Coronary artery (tissue), 2 donors: ENCODE measurements at regions not wholly inside any gene's neighbourhood (a gene's known extent, or its start where the extent isn't known, plus 50 kb on each side); places are given as distances from the start of the nearest gene placed in this dataset.
A peak's percentile ranks its signal among the peaks of the same experiment; 100 is the strongest.

Experiments
- DNase-seq: peaks from one replicate; pipeline ENCODE4 v3.0.0-alpha.2; 2017; ENCODE audit warnings: low spot score
- H3K27ac ChIP-seq, 2 donors: fragments of 200-600 bp; sonication (generic); one replicate each; pipeline ENCODE4 v1.5.1; 2016 to 2019
- H3K4me3 ChIP-seq: fragments of 200-600 bp; sonication (generic); 2 replicates; pipeline ENCODE4 v1.5.1; 2016; ENCODE audit warnings: mild to moderate bottlenecking, moderate library complexity
- CTCF ChIP-seq: fragments of 200-600 bp; sonication (generic); IDR thresholded peaks from one replicate; pipeline ENCODE4 v1.5.1; 2019; ENCODE audit warnings: antibody characterized with exemption

DNA sequence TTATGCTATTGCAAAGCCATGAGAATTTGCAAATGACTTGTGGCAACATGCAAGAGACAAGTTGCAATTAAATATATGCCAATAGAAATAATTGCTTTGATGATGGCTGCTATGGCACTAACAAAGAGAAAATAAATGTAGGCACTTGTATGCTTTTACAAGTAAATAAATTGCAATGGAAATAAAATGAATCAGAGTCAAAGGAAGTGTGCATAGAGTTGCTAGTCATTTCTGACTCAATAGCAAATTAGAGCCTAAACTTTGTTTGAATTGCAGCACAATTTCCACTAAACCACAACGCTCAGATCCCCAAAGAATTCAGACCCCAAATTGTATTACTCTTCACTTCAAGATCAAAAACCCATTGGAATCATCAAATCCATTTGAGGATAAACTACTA, 792.1 kb upstream of the ARGLU1 start:
- no peak for DNase-seq
- Histone ChIP-seq H3K4me3 (no peak overlapping the region), H3K27ac (no peak overlapping the region)
- TF ChIP-seq CTCF = no peak

DNA sequence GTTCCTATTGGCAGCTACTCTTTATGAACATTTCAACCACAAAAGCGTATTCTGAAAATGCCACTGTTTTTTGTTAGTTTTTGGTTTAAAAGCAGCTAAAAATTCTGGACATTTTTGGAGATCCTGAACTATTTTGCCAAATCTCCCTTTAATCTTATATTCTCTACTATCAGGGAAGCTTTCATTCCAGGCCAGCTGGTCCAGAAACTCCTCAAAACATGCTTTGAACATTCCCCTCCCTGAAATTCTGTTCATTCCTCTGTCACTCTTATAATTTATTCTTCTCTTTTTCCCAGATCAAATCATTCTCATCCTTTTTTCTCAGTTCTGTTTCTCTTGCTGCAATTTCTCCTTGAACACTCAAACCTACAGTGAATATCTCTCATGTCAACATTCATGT, 790.9 kb upstream of the ARGLU1 start:
- no peak for DNase-seq
- H3K27ac ChIP-seq = no peak overlapping the region
- TF ChIP-seq CTCF = no peak
- no peak overlapping the region for H3K4me3 ChIP-seq

DNA sequence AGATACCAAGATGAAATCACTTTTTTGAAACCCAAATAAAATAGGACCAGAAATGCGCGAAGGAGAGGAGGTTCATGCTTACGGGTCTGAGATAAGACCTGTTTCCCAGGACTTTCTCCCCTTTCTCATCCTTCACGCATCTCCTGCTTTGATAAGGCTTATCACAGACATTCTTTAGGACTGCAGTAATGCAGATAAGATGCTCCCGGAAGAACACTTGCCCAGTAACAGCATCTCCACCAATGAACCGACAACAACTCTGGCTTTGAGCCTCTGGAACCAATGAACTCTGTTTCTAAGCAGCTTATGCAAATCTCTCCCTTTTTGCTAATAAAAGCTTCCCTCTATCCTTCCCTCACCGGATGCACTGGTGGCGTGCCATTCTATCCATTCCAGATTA, 783.4 kb upstream of the ARGLU1 start:
- no peak for DNase-seq
- Histone ChIP-seq H3K27ac (no peak overlapping the region), H3K4me3 (peak overlapping the region; percentile 35)
- no peak for TF ChIP-seq CTCF

GRCh38 chr13:107348925-107349324, 781.0 kb upstream of the ARGLU1 start:
- no peak for DNase-seq
- Histone ChIP-seq H3K4me3 (no peak overlapping the region), H3K27ac (no peak overlapping the region)
- TF ChIP-seq CTCF = no peak

- TF ChIP-seq CTCF = no peak
- Histone ChIP-seq H3K27ac (no peak overlapping the region), H3K4me3 (no peak overlapping the region)
- DNase-seq = no peak
Measured at GRCh38 chr13:107348471-107348870, 780.5 kb upstream of the ARGLU1 start.

GRCh38 chr13:107347641-107348369, 779.9 kb upstream of the ARGLU1 start:
- no peak for DNase-seq
- TF ChIP-seq CTCF = no peak

GRCh38 chr13:107342747-107343146, 774.8 kb upstream of the ARGLU1 start:
- no peak for TF ChIP-seq CTCF
- Histone ChIP-seq H3K27ac (no peak overlapping the region), H3K4me3 (no peak overlapping the region)
- DNase-seq = no peak

More at GRCh38 chr13:107347641-107348369, 779.9 kb upstream of the ARGLU1 start:
- H3K4me3 ChIP-seq = no peak overlapping the region
- H3K27ac ChIP-seq = no peak overlapping the region
